ENCODE measurements at regions not wholly inside any gene's neighbourhood (a gene's known extent, or its start where the extent isn't known, plus 50 kb on each side); places are given as distances from the start of the nearest gene placed in this dataset.
A peak's percentile ranks its signal among the peaks of the same experiment; 100 is the strongest.
"Not testable (repeated sequence)": the region's sequence is repeated elsewhere in the genome, so short reads cannot be mapped to it uniquely, and the experiment has no call there.

DNA sequence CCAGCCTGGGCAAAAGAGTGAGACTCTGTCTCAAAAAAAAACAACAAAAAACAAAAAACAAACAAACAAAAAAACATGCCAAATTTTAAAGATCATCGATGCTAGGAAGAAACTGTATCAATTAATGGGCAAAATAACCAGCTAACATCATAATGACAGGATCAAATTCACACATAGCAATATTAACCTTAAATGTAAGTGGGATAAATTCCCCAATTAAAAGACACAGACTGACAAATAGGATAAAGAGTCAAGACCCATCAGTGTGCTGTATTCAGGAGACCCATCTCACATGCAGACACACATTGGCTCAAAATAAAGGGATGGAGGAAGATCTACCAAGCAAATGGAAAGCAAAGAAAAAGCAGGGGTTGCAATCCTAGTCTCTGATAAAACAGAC is 88.4 kb upstream of the TERB2 start:
- H3K27ac ChIP-seq (ENCODE audit: low read depth in 1 of 2, low read length in 2 of 2); H3K4me3 ChIP-seq (ENCODE audit: low read depth in 1 of 3, low read length in 3 of 3); H3K4me1 ChIP-seq (ENCODE audit: control insufficient read depth in 4 of 4, insufficient read depth in 4 of 4, low read length in 3 of 4); H3K9me3 ChIP-seq (ENCODE audit: control insufficient read depth in 4 of 4, low read length in 3 of 4); H3K9ac ChIP-seq (ENCODE audit: low read depth in 1 of 2, low read length in 2 of 2); H3K27me3 ChIP-seq (ENCODE audit: control insufficient read depth in 4 of 4, insufficient read depth in 4 of 4, low read length in 3 of 4); H3K36me3 ChIP-seq (ENCODE audit: control insufficient read depth in 4 of 4, insufficient read depth in 3 of 4, low read depth in 1 of 4, low read length in 3 of 4); DNase-seq (ENCODE audit: low spot score): not testable (repeated sequence)
- 98% methylated on average over 1 of the region's 1 CpG for WGBS

GRCh38 chr15:44870125-44870524 is 86.4 kb upstream of the TERB2 start:
- not testable (repeated sequence) for H3K9me3 ChIP-seq (ENCODE audit: control insufficient read depth in 4 of 4, low read length in 3 of 4); H3K9ac ChIP-seq (ENCODE audit: low read depth in 1 of 2, low read length in 2 of 2); H3K4me1 ChIP-seq (ENCODE audit: control insufficient read depth in 4 of 4, insufficient read depth in 4 of 4, low read length in 3 of 4); H3K36me3 ChIP-seq (ENCODE audit: control insufficient read depth in 4 of 4, insufficient read depth in 3 of 4, low read depth in 1 of 4, low read length in 3 of 4); H3K4me3 ChIP-seq (ENCODE audit: low read depth in 1 of 3, low read length in 3 of 3); H3K27ac ChIP-seq (ENCODE audit: low read depth in 1 of 2, low read length in 2 of 2); H3K27me3 ChIP-seq (ENCODE audit: control insufficient read depth in 4 of 4, insufficient read depth in 4 of 4, low read length in 3 of 4); DNase-seq (ENCODE audit: low spot score)
- WGBS, result 92% methylated on average over 4 of the region's 4 CpGs

- Histone ChIP-seq H3K4me1 (ENCODE audit: control insufficient read depth in 4 of 4, insufficient read depth in 4 of 4, low read length in 3 of 4) (no peaks in the 10 kb centered on the region), H3K27ac (ENCODE audit: low read depth in 1 of 2, low read length in 2 of 2) (no peak overlapping the region), H3K9me3 (ENCODE audit: control insufficient read depth in 4 of 4, low read length in 3 of 4) (peaks cover 4 to 14% (median 8%) of the 10 kb centered on the region in 4 donors), H3K4me3 (ENCODE audit: low read depth in 1 of 3, low read length in 3 of 3) (no peak overlapping the region), H3K27me3 (ENCODE audit: control insufficient read depth in 4 of 4, insufficient read depth in 4 of 4, low read length in 3 of 4) (no peaks in the 10 kb centered on the region), H3K36me3 (ENCODE audit: control insufficient read depth in 4 of 4, insufficient read depth in 3 of 4, low read depth in 1 of 4, low read length in 3 of 4) (no peaks in the 10 kb centered on the region), H3K9ac (ENCODE audit: low read depth in 1 of 2, low read length in 2 of 2) (no peak overlapping the region)
- WGBS, result 63% methylated on average over 3 of the region's 3 CpGs
- DNase-seq (ENCODE audit: low spot score), result no peak
- TF ChIP-seq NR2F2 (IDR thresholded peaks at IDR 0.05) (no peak), HNF4A (conservative IDR thresholded peaks at IDR 0.05) (peak in 1 of 2 donors; percentile 4), HNF4G (IDR thresholded peaks at IDR 0.05) (no peak), ZBTB33 (IDR thresholded peaks at IDR 0.05) (no peak)
- TF ChIP-seq, protein P1, sequence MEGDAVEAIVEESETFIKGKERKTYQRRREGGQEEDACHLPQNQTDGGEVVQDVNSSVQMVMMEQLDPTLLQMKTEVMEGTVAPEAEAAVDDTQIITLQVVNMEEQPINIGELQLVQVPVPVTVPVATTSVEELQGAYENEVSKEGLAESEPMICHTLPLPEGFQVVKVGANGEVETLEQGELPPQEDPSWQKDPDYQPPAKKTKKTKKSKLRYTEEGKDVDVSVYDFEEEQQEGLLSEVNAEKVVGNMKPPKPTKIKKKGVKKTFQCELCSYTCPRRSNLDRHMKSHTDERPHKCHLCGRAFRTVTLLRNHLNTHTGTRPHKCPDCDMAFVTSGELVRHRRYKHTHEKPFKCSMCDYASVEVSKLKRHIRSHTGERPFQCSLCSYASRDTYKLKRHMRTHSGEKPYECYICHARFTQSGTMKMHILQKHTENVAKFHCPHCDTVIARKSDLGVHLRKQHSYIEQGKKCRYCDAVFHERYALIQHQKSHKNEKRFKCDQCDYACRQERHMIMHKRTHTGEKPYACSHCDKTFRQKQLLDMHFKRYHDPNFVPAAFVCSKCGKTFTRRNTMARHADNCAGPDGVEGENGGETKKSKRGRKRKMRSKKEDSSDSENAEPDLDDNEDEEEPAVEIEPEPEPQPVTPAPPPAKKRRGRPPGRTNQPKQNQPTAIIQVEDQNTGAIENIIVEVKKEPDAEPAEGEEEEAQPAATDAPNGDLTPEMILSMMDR (IDR thresholded peaks at IDR 0.05; ENCODE audit: low read depth, low read length, missing input control), result no peak
Observed at GRCh38 chr15:44873103-44873502, 83.4 kb upstream of the TERB2 start.

DNA sequence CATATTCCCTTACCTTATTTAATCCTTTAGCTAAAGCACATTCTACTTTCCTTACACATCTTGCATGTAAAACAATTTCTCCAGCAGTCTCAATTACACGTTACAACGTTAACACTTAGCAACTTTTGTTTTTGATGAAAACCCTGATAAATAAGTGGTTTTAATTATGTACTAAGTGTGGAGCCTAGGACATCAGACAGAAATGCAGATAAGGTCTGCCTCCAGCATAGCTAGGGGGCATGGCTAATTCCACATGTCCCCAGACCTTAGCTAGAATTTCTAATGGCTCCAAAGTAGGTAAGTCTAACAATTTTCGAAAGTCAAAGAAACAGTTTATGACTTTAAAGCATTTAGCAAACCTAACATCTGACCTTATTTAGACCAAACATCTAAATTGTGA is 77.4 kb upstream of the TERB2 start:
- no peak overlapping the region for H3K4me3 ChIP-seq (ENCODE audit: low read depth in 1 of 3, low read length in 3 of 3)
- WGBS, result 95% methylated on average over 3 of the region's 3 CpGs
- peaks cover 0 to 5% (median 0%) of the 10 kb centered on the region in 4 donors for H3K4me1 ChIP-seq (ENCODE audit: control insufficient read depth in 4 of 4, insufficient read depth in 4 of 4, low read length in 3 of 4)
- H3K9ac ChIP-seq (ENCODE audit: low read depth in 1 of 2, low read length in 2 of 2), result no peak overlapping the region
- no peak for DNase-seq (ENCODE audit: low spot score)
- H3K27me3 ChIP-seq (ENCODE audit: control insufficient read depth in 4 of 4, insufficient read depth in 4 of 4, low read length in 3 of 4), result no peaks in the 10 kb centered on the region
- no peaks in the 10 kb centered on the region for H3K36me3 ChIP-seq (ENCODE audit: control insufficient read depth in 4 of 4, insufficient read depth in 3 of 4, low read depth in 1 of 4, low read length in 3 of 4)
- TF ChIP-seq SP1 (IDR thresholded peaks at IDR 0.05) (no peak), MAX (IDR thresholded peaks at IDR 0.05) (no peak), HNF4A (conservative IDR thresholded peaks at IDR 0.05) (no peak), REST (IDR thresholded peaks at IDR 0.05) (no peak), TAF1 (conservative IDR thresholded peaks at IDR 0.05) (no peak), RXRA (IDR thresholded peaks at IDR 0.05) (no peak), GABPA (IDR thresholded peaks at IDR 0.05 in 1 of 2, conservative IDR thresholded peaks at IDR 0.05 in 1 of 2) (no peak), NR2F2 (IDR thresholded peaks at IDR 0.05) (no peak)
- TF ChIP-seq, protein P1 (IDR thresholded peaks at IDR 0.05; ENCODE audit: low read depth, low read length, missing input control), result no peak
- H3K9me3 ChIP-seq (ENCODE audit: control insufficient read depth in 4 of 4, low read length in 3 of 4), result peaks cover 4 to 14% (median 8%) of the 10 kb centered on the region in 4 donors
- no peak overlapping the region for H3K27ac ChIP-seq (ENCODE audit: low read depth in 1 of 2, low read length in 2 of 2)

All from liver (tissue), 8 donors.